ENCODE measurements at regions not wholly inside any gene's neighbourhood (a gene's known extent, or its start where the extent isn't known, plus 50 kb on each side); places are given as distances from the start of the nearest gene placed in this dataset.

- DNase-seq (ENCODE audit: insufficient read length, low spot score), result no peak
- no peak for FAIRE-seq
These were observed 368.4 kb downstream of the EN1 start for GRCh38 chr2:118479020-118479419.

- DNase-seq (ENCODE audit: insufficient read length, low spot score) (no peak), FAIRE-seq (no peak)
These were observed 370.2 kb downstream of the EN1 start for GRCh38 chr2:118477111-118477862.

- DNase-seq (ENCODE audit: insufficient read length, low spot score), result no peak
- FAIRE-seq, result no peak
These were observed 371.7 kb downstream of the EN1 start for GRCh38 chr2:118475622-118476205.

- FAIRE-seq (no peak), DNase-seq (ENCODE audit: insufficient read length, low spot score) (no peak)
These were observed 372.9 kb downstream of the EN1 start for GRCh38 chr2:118474541-118474920.

GRCh38 chr2:118473846-118474540 lies 373.5 kb downstream of the EN1 start:
- no peak for DNase-seq (ENCODE audit: insufficient read length, low spot score)
- no peak for FAIRE-seq

GRCh38 chr2:118473241-118473640 lies 374.2 kb downstream of the EN1 start:
- DNase-seq (ENCODE audit: insufficient read length, low spot score) (no peak), FAIRE-seq (no peak)

- FAIRE-seq (no peak), DNase-seq (ENCODE audit: insufficient read length, low spot score) (no peak)
These were observed 377.2 kb downstream of the EN1 start for GRCh38 chr2:118470297-118470696.

- DNase-seq (ENCODE audit: insufficient read length, low spot score), result no peak
- FAIRE-seq, result no peak
These were observed 378.3 kb downstream of the EN1 start for GRCh38 chr2:118469103-118469502.

GRCh38 chr2:118464546-118465265 lies 376.4 kb downstream of the INSIG2 start:
- FAIRE-seq, result no peak

GRCh38 chr2:118464046-118464445 lies 375.8 kb downstream of the INSIG2 start:
- no peak for DNase-seq (ENCODE audit: insufficient read length, low spot score)
- no peak for FAIRE-seq

More at GRCh38 chr2:118464546-118465265, 376.4 kb downstream of the INSIG2 start:
- DNase-seq (ENCODE audit: insufficient read length, low spot score), result no peak

- FAIRE-seq, result no peak
- DNase-seq (ENCODE audit: insufficient read length, low spot score), result no peak
These were observed 372.2 kb downstream of the INSIG2 start for GRCh38 chr2:118460425-118460824.

GRCh38 chr2:118459426-118459825 lies 371.2 kb downstream of the INSIG2 start:
- FAIRE-seq (no peak), DNase-seq (ENCODE audit: insufficient read length, low spot score) (no peak)

- no peak for DNase-seq (ENCODE audit: insufficient read length, low spot score)
- no peak for FAIRE-seq
These were observed 369.7 kb downstream of the INSIG2 start for GRCh38 chr2:118457951-118458350.

GRCh38 chr2:118449401-118449800 lies 361.1 kb downstream of the INSIG2 start:
- no peak for FAIRE-seq

GRCh38 chr2:118443596-118443995 lies 355.3 kb downstream of the INSIG2 start:
- no peak for DNase-seq (ENCODE audit: insufficient read length, low spot score)
- FAIRE-seq, result no peak

More at GRCh38 chr2:118449401-118449800, 361.1 kb downstream of the INSIG2 start:
- no peak for DNase-seq (ENCODE audit: insufficient read length, low spot score)

GRCh38 chr2:118442996-118443553 lies 354.8 kb downstream of the INSIG2 start:
- FAIRE-seq (no peak), DNase-seq (ENCODE audit: insufficient read length, low spot score) (no peak)

GRCh38 chr2:118442046-118442445 lies 353.8 kb downstream of the INSIG2 start:
- DNase-seq (ENCODE audit: insufficient read length, low spot score) (no peak), FAIRE-seq (no peak)

- DNase-seq (ENCODE audit: insufficient read length, low spot score) (no peak), FAIRE-seq (no peak)
These were observed 352.3 kb downstream of the INSIG2 start for GRCh38 chr2:118440404-118441098.

GRCh38 chr2:118437501-118437900 lies 349.2 kb downstream of the INSIG2 start:
- DNase-seq (ENCODE audit: insufficient read length, low spot score) (no peak), FAIRE-seq (no peak)

GRCh38 chr2:118431997-118432396 lies 343.7 kb downstream of the INSIG2 start:
- DNase-seq (ENCODE audit: insufficient read length, low spot score) (no peak), FAIRE-seq (no peak)

All from GM19239 (cell line).